WTC11 (cell line): ENCODE measurements at regions not wholly inside any gene's neighbourhood (a gene's known extent, or its start where the extent isn't known, plus 50 kb on each side); places are given as distances from the start of the nearest gene placed in this dataset.

ENCODE experiments used
- ATAC-seq: fragments of 200-7000 bp; cut with Tn5 transposase; 2 replicates; pipeline ENCODE4 v1.10.0; 2021; ENCODE audit warnings: mild to moderate bottlenecking, moderate library complexity
- CTCF ChIA-PET: fragments of 300-600 bp; sonication (Branson Sonifier 250); formaldehyde crosslinking; loops from one replicate; lab custom pipeline; 2021; ENCODE audit warnings: antibody characterized with exemption; lab: Charles Lee
- POLR2A ChIA-PET: fragments of 350-600 bp; sonication (Branson Sonifier 250); formaldehyde crosslinking; loops from one replicate; lab custom pipeline; 2021; ENCODE audit warnings: antibody characterized with exemption; lab: Charles Lee
- DNase-seq: peaks from one replicate; pipeline ENCODE4 v3.0.0; 2021; ENCODE audit warnings: low spot score
- H3K27ac Mint-ChIP-seq: 2 replicates; pipeline ENCODE4 v1.8.0; 2021; ENCODE audit warnings: mixed read lengths
- H3K27me3 Mint-ChIP-seq: 2 replicates; pipeline ENCODE4 v1.8.0; 2021; ENCODE audit warnings: low read depth, mild to moderate bottlenecking, moderate library complexity, mixed read lengths
- H3K36me3 Mint-ChIP-seq: 2 replicates; pipeline ENCODE4 v1.8.0; 2021; ENCODE audit warnings: mixed read lengths
- H3K4me1 Mint-ChIP-seq: 2 replicates; pipeline ENCODE4 v1.8.0; 2022; ENCODE audit warnings: mixed read lengths
- H3K4me3 Mint-ChIP-seq: 2 replicates; pipeline ENCODE4 v1.8.0; 2021; ENCODE audit warnings: mild to moderate bottlenecking, moderate library complexity, mixed read lengths
- H3K9me3 Mint-ChIP-seq: 2 replicates; pipeline ENCODE4 v1.8.0; 2021; ENCODE audit warnings: mixed read lengths
- ESRRA ChIP-seq: sonication (generic); formaldehyde crosslinking; IDR thresholded peaks from 2 replicates; pipeline ENCODE4 v1.8.1; 2022; ENCODE audit warnings: mild to moderate bottlenecking, missing genetic modification reagents, borderline replicate concordance
- IRF2 ChIP-seq: sonication (generic); formaldehyde crosslinking; IDR thresholded peaks from 2 replicates; pipeline ENCODE4 v1.8.0; 2022; ENCODE audit warnings: low read depth, missing genetic modification reagents, borderline replicate concordance
- NFATC4 ChIP-seq: fragments of 250-450 bp; sonication (Bioruptor Pico); IDR thresholded peaks from 2 replicates; pipeline ENCODE4 v1.9.0; 2021; ENCODE audit warnings: mild to moderate bottlenecking
- NFE2L1 ChIP-seq: sonication (generic); formaldehyde crosslinking; IDR thresholded peaks from 2 replicates; pipeline ENCODE4 v1.8.1; 2023; ENCODE audit warnings: missing genetic modification reagents
- NR1H2 ChIP-seq: sonication (generic); formaldehyde crosslinking; IDR thresholded peaks from 2 replicates; pipeline ENCODE4 v1.9.0; 2021; ENCODE audit warnings: mild to moderate bottlenecking, moderate library complexity, missing genetic modification reagents
- NR2C2 ChIP-seq: sonication (generic); formaldehyde crosslinking; IDR thresholded peaks from 2 replicates; pipeline ENCODE4 v1.8.0; 2022; ENCODE audit warnings: mild to moderate bottlenecking, missing genetic modification reagents
- NR3C1 ChIP-seq: sonication (generic); formaldehyde crosslinking; conservative IDR thresholded peaks from 2 replicates; pipeline ENCODE4 v1.8.1; 2023; ENCODE audit warnings: low read depth, mild to moderate bottlenecking, missing genetic modification reagents
- SMAD3 ChIP-seq: sonication (generic); formaldehyde crosslinking; IDR thresholded peaks from 2 replicates; pipeline ENCODE4 v1.8.0; 2022; ENCODE audit warnings: missing genetic modification reagents, mild to moderate bottlenecking, borderline replicate concordance
- SP1 ChIP-seq: sonication (generic); formaldehyde crosslinking; conservative IDR thresholded peaks from 2 replicates; pipeline ENCODE4 v1.8.1; 2022; ENCODE audit warnings: missing genetic modification reagents
- TP53 ChIP-seq: sonication (generic); formaldehyde crosslinking; IDR thresholded peaks from 2 replicates; pipeline ENCODE4 v1.8.1; 2023; ENCODE audit warnings: mild to moderate bottlenecking, missing genetic modification reagents
- ZBTB21 ChIP-seq: sonication (generic); formaldehyde crosslinking; IDR thresholded peaks from 2 replicates; pipeline ENCODE4 v1.8.1; 2023; ENCODE audit warnings: mild to moderate bottlenecking, missing genetic modification reagents, borderline replicate concordance
- ZNF232 ChIP-seq: sonication (generic); formaldehyde crosslinking; IDR thresholded peaks from 2 replicates; pipeline ENCODE4 v1.8.0; 2022; ENCODE audit warnings: mild to moderate bottlenecking, missing genetic modification reagents
- TF ChIP-seq, protein P1 (sequence below): fragments of 250-450 bp; sonication (Bioruptor Pico); conservative IDR thresholded peaks from 2 replicates; pipeline ENCODE4 v1.9.0; 2021; ENCODE audit warnings: mild to moderate bottlenecking
- TF ChIP-seq, protein P2 (sequence below): sonication (generic); formaldehyde crosslinking; IDR thresholded peaks from 2 replicates; pipeline ENCODE4 v1.8.1; 2023; ENCODE audit warnings: mild to moderate bottlenecking, missing genetic modification reagents, borderline replicate concordance
- TF ChIP-seq, protein P3 (sequence below): sonication (generic); formaldehyde crosslinking; IDR thresholded peaks from 2 replicates; pipeline ENCODE4 v1.8.1; 2023; ENCODE audit warnings: mild to moderate bottlenecking, missing genetic modification reagents
- TF ChIP-seq, protein P4 (sequence below): sonication (generic); formaldehyde crosslinking; IDR thresholded peaks from 2 replicates; pipeline ENCODE4 v1.8.0; 2022; ENCODE audit warnings: missing genetic modification reagents
- TF ChIP-seq, protein P5 (sequence below): sonication (generic); formaldehyde crosslinking; IDR thresholded peaks from 2 replicates; pipeline ENCODE4 v1.8.0; 2022; ENCODE audit warnings: mild to moderate bottlenecking, missing genetic modification reagents
- TF ChIP-seq, protein P6 (sequence below): sonication (generic); formaldehyde crosslinking; IDR thresholded peaks from 2 replicates; pipeline ENCODE4 v1.8.1; 2023; ENCODE audit warnings: mild to moderate bottlenecking, moderate library complexity, missing genetic modification reagents
- TF ChIP-seq, protein P7 (sequence below): fragments of 250-450 bp; sonication (Bioruptor Pico); IDR thresholded peaks from 2 replicates; pipeline ENCODE4 v2.1.2; 2022; ENCODE audit warnings: mild to moderate bottlenecking, moderate library complexity
- TF ChIP-seq, protein P8 (sequence below): sonication (generic); formaldehyde crosslinking; conservative IDR thresholded peaks from 2 replicates; pipeline ENCODE4 v1.8.1; 2023; ENCODE audit warnings: mild to moderate bottlenecking, low read depth, missing genetic modification reagents, moderate library complexity

DNA sequence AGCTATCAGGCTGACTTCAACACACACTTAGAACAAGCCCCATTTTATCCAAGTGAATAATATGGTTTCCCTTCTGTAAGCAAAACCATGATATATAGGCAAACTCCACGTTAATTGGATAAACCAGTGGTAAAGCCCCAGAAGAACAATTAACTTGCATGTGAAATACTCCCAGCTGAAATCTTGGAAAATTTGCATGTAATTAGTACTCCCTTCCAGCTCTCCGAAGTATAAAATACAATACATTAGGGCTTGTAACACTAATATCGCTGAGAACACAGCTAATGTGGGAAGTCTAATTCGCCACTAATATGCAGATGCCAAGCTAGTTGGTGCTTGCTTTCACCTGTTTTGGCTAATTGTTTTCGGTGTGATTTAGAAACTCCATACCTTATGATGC lies 859.0 kb upstream of the AUTS2 start (continued):
- TF ChIP-seq, protein P1, sequence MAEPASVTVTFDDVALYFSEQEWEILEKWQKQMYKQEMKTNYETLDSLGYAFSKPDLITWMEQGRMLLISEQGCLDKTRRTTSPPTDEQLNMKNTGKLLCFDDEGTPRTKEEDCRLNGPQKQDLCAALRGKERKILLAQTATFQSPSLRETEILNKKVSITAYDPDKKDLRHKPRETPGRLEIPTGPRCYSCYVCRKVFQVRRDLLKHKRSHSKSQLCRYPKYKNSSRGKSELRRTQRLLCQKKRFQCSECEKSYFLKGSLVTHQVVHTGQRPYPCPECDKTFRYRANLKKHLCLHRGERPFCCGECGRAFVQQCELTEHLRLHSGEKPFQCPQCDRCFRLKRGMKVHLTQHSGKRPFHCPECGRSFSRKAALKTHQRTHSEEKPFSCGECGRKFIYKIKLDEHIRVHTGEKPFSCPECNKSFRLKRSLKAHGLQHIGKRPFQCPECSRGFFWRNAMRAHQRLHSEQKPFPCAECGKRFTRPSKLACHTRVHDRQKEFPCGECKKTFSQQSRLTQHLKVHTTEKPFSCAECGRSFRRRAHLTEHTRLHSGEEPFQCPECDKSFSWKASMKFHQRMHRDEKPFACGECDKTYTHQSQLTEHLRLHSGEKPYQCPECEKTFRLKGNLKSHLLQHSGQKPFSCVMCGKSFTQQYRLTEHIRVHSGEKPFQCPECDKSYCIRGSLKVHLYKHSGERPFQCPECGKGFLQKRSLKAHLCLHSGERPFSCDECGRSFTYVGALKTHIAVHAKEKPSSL = no peak
- TF ChIP-seq SP1 (CRISPR knock-in tag) = no peak

DNA sequence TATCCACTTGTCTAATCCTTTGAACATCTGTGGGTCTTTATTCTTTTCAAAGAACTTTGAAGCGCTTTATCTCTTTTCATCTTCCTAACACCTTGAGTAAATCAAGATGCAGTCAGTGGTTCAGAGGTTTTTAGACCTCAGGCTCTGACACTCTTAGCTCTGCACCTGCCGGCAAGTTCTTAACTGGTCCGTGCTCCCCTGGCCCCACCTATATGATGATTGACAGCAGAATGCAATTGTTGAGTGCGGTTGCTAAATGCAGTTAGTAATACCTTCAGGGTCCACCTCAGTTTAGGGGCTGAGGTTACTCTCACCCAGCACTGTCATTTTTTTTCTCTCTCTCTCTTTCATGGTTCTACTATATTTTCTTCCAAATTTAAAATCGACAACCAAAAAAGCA lies 854.2 kb upstream of the AUTS2 start:
- Mint-ChIP-seq H3K9me3 (peaks cover 5% of the 10 kb centered on the region; the same call in 1 of the 2 replicates), H3K4me1 (peaks cover 12% of the 10 kb centered on the region; the same call in 1 of the 2 replicates), H3K27me3 (no peaks in the 10 kb centered on the region), H3K36me3 (no peaks in the 10 kb centered on the region), H3K4me3 (no peak overlapping the region), H3K27ac (no peak overlapping the region)
- ChIA-PET POLR2A (no interaction called here), CTCF (no interaction called here)
- ATAC-seq = no peak
- DNase-seq = no peak
- TF ChIP-seq ESRRA (CRISPR knock-in tag) = no peak
- no peak for TF ChIP-seq TP53 (CRISPR knock-in tag)
- TF ChIP-seq IRF2 = no peak
- TF ChIP-seq ZBTB21 (CRISPR knock-in tag) = no peak
- TF ChIP-seq, protein P2, sequence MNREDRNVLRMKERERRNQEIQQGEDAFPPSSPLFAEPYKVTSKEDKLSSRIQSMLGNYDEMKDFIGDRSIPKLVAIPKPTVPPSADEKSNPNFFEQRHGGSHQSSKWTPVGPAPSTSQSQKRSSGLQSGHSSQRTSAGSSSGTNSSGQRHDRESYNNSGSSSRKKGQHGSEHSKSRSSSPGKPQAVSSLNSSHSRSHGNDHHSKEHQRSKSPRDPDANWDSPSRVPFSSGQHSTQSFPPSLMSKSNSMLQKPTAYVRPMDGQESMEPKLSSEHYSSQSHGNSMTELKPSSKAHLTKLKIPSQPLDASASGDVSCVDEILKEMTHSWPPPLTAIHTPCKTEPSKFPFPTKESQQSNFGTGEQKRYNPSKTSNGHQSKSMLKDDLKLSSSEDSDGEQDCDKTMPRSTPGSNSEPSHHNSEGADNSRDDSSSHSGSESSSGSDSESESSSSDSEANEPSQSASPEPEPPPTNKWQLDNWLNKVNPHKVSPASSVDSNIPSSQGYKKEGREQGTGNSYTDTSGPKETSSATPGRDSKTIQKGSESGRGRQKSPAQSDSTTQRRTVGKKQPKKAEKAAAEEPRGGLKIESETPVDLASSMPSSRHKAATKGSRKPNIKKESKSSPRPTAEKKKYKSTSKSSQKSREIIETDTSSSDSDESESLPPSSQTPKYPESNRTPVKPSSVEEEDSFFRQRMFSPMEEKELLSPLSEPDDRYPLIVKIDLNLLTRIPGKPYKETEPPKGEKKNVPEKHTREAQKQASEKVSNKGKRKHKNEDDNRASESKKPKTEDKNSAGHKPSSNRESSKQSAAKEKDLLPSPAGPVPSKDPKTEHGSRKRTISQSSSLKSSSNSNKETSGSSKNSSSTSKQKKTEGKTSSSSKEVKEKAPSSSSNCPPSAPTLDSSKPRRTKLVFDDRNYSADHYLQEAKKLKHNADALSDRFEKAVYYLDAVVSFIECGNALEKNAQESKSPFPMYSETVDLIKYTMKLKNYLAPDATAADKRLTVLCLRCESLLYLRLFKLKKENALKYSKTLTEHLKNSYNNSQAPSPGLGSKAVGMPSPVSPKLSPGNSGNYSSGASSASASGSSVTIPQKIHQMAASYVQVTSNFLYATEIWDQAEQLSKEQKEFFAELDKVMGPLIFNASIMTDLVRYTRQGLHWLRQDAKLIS (CRISPR knock-in tag) = no peak
- TF ChIP-seq NFE2L1 (CRISPR knock-in tag) = no peak
- TF ChIP-seq, protein P3, sequence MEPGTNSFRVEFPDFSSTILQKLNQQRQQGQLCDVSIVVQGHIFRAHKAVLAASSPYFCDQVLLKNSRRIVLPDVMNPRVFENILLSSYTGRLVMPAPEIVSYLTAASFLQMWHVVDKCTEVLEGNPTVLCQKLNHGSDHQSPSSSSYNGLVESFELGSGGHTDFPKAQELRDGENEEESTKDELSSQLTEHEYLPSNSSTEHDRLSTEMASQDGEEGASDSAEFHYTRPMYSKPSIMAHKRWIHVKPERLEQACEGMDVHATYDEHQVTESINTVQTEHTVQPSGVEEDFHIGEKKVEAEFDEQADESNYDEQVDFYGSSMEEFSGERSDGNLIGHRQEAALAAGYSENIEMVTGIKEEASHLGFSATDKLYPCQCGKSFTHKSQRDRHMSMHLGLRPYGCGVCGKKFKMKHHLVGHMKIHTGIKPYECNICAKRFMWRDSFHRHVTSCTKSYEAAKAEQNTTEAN (CRISPR knock-in tag) = no peak
- TF ChIP-seq SMAD3 (CRISPR knock-in tag) = no peak
- TF ChIP-seq, protein P4, sequence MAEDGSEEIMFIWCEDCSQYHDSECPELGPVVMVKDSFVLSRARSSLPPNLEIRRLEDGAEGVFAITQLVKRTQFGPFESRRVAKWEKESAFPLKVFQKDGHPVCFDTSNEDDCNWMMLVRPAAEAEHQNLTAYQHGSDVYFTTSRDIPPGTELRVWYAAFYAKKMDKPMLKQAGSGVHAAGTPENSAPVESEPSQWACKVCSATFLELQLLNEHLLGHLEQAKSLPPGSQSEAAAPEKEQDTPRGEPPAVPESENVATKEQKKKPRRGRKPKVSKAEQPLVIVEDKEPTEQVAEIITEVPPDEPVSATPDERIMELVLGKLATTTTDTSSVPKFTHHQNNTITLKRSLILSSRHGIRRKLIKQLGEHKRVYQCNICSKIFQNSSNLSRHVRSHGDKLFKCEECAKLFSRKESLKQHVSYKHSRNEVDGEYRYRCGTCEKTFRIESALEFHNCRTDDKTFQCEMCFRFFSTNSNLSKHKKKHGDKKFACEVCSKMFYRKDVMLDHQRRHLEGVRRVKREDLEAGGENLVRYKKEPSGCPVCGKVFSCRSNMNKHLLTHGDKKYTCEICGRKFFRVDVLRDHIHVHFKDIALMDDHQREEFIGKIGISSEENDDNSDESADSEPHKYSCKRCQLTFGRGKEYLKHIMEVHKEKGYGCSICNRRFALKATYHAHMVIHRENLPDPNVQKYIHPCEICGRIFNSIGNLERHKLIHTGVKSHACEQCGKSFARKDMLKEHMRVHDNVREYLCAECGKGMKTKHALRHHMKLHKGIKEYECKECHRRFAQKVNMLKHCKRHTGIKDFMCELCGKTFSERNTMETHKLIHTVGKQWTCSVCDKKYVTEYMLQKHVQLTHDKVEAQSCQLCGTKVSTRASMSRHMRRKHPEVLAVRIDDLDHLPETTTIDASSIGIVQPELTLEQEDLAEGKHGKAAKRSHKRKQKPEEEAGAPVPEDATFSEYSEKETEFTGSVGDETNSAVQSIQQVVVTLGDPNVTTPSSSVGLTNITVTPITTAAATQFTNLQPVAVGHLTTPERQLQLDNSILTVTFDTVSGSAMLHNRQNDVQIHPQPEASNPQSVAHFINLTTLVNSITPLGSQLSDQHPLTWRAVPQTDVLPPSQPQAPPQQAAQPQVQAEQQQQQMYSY (CRISPR knock-in tag) = no peak
- TF ChIP-seq, protein P5, sequence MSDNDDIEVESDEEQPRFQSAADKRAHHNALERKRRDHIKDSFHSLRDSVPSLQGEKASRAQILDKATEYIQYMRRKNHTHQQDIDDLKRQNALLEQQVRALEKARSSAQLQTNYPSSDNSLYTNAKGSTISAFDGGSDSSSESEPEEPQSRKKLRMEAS (CRISPR knock-in tag) = no peak
- TF ChIP-seq NR3C1 (CRISPR knock-in tag) = no peak
- TF ChIP-seq NFATC4 (CRISPR knock-in tag) = no peak
- TF ChIP-seq NR2C2 (CRISPR knock-in tag) = no peak
- TF ChIP-seq NR1H2 (CRISPR knock-in tag) = no peak
- TF ChIP-seq, protein P6, sequence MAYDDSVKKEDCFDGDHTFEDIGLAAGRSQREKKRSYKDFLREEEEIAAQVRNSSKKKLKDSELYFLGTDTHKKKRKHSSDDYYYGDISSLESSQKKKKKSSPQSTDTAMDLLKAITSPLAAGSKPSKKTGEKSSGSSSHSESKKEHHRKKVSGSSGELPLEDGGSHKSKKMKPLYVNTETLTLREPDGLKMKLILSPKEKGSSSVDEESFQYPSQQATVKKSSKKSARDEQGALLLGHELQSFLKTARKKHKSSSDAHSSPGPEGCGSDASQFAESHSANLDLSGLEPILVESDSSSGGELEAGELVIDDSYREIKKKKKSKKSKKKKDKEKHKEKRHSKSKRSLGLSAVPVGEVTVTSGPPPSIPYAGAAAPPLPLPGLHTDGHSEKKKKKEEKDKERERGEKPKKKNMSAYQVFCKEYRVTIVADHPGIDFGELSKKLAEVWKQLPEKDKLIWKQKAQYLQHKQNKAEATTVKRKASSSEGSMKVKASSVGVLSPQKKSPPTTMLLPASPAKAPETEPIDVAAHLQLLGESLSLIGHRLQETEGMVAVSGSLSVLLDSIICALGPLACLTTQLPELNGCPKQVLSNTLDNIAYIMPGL (CRISPR knock-in tag) = no peak
- TF ChIP-seq, protein P7, sequence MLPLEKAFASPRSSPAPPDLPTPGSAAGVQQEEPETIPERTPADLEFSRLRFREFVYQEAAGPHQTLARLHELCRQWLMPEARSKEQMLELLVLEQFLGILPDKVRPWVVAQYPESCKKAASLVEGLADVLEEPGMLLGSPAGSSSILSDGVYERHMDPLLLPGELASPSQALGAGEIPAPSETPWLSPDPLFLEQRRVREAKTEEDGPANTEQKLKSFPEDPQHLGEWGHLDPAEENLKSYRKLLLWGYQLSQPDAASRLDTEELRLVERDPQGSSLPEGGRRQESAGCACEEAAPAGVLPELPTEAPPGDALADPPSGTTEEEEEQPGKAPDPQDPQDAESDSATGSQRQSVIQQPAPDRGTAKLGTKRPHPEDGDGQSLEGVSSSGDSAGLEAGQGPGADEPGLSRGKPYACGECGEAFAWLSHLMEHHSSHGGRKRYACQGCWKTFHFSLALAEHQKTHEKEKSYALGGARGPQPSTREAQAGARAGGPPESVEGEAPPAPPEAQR (CRISPR knock-in tag) = no peak
- TF ChIP-seq ZNF232 (CRISPR knock-in tag) = no peak
- TF ChIP-seq, protein P8, sequence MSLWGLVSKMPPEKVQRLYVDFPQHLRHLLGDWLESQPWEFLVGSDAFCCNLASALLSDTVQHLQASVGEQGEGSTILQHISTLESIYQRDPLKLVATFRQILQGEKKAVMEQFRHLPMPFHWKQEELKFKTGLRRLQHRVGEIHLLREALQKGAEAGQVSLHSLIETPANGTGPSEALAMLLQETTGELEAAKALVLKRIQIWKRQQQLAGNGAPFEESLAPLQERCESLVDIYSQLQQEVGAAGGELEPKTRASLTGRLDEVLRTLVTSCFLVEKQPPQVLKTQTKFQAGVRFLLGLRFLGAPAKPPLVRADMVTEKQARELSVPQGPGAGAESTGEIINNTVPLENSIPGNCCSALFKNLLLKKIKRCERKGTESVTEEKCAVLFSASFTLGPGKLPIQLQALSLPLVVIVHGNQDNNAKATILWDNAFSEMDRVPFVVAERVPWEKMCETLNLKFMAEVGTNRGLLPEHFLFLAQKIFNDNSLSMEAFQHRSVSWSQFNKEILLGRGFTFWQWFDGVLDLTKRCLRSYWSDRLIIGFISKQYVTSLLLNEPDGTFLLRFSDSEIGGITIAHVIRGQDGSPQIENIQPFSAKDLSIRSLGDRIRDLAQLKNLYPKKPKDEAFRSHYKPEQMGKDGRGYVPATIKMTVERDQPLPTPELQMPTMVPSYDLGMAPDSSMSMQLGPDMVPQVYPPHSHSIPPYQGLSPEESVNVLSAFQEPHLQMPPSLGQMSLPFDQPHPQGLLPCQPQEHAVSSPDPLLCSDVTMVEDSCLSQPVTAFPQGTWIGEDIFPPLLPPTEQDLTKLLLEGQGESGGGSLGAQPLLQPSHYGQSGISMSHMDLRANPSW (CRISPR knock-in tag) = no peak
